IPS DF 6.9 (cell line): ENCODE measurements at regions not wholly inside any gene's neighbourhood (a gene's known extent, or its start where the extent isn't known, plus 50 kb on each side); places are given as distances from the start of the nearest gene placed in this dataset.
"Not testable (repeated sequence)": the region's sequence is repeated elsewhere in the genome, so short reads cannot be mapped to it uniquely, and the experiment has no call there.

Source experiments
- DNase-seq: peaks from one replicate; pipeline ENCODE4 v3.0.0-alpha.2; 2013; ENCODE audit warnings: low read depth, low spot score
- H3K27ac ChIP-seq: one replicate; pipeline ENCODE4 v1.5.1; 2013; ENCODE audit warnings: low read length, control low read depth
- H3K27me3 ChIP-seq: 2 replicates; pipeline ENCODE4 v1.6.1; 2013; ENCODE audit warnings: mild to moderate bottlenecking, low read length; ENCODE audit not compliant: control insufficient read depth, insufficient read depth
- H3K36me3 ChIP-seq: 2 replicates; pipeline ENCODE4 v1.6.1; 2013; ENCODE audit warnings: low read length; ENCODE audit not compliant: control insufficient read depth, insufficient read depth
- H3K4me1 ChIP-seq: 2 replicates; pipeline ENCODE4 v1.6.1; 2013; ENCODE audit warnings: low read length; ENCODE audit not compliant: control insufficient read depth, insufficient read depth
- H3K4me3 ChIP-seq: 2 replicates; pipeline ENCODE4 v1.5.1; 2013; ENCODE audit warnings: mild to moderate bottlenecking, low read length
- H3K9me3 ChIP-seq: 2 replicates; pipeline ENCODE4 v1.6.1; 2013; ENCODE audit warnings: low read length, inconsistent platforms; ENCODE audit not compliant: control insufficient read depth, insufficient read depth
- WGBS: extraction: QIAGEN DNeasy Blood & Tissue Kit; methylation state at CpG from one replicate; pipeline ENCODE4 v1.1.7; 2013; ENCODE audit warnings: mixed read lengths, missing lambda C conversion rate; ENCODE audit not compliant: insufficient read length, insufficient coverage; 5-methylcytosine and 5-hydroxymethylcytosine counted together

- Histone ChIP-seq H3K27ac (no peak overlapping the region), H3K4me1 (no peaks in the 10 kb centered on the region), H3K36me3 (no peaks in the 10 kb centered on the region), H3K9me3 (no peaks in the 10 kb centered on the region), H3K27me3 (no peaks in the 10 kb centered on the region), H3K4me3 (no peak overlapping the region)
- DNase-seq = no peak
- WGBS = no CpG with 5 or more reads among the region's 2 CpGs
Measured at GRCh38 chr4:45004326-45004725, 278.0 kb upstream of the GNPDA2 start.

GRCh38 chr4:44996276-44996845 is 270.0 kb upstream of the GNPDA2 start:
- WGBS = no CpG with 5 or more reads among the region's 4 CpGs
- H3K27me3 ChIP-seq = no peaks in the 10 kb centered on the region
- no peaks in the 10 kb centered on the region for H3K4me1 ChIP-seq
- no peak overlapping the region for H3K27ac ChIP-seq
- no peak overlapping the region for H3K4me3 ChIP-seq
- H3K36me3 ChIP-seq = no peaks in the 10 kb centered on the region
- DNase-seq = no peak
- no peaks in the 10 kb centered on the region; the same call in 1 of the 2 replicates for H3K9me3 ChIP-seq

- WGBS = no CpG with 5 or more reads among the region's 5 CpGs
- no peak overlapping the region for H3K4me3 ChIP-seq
- H3K27ac ChIP-seq = no peak overlapping the region
- no peaks in the 10 kb centered on the region; the same call in 1 of the 2 replicates for H3K9me3 ChIP-seq
- no peaks in the 10 kb centered on the region for H3K27me3 ChIP-seq
- no peak for DNase-seq
- H3K4me1 ChIP-seq = no peaks in the 10 kb centered on the region
- H3K36me3 ChIP-seq = no peaks in the 10 kb centered on the region
Measured at GRCh38 chr4:44988011-44988410, 261.7 kb upstream of the GNPDA2 start.

- Histone ChIP-seq H3K9me3 (no peaks in the 10 kb centered on the region), H3K27me3 (no peaks in the 10 kb centered on the region), H3K4me3 (no peak overlapping the region), H3K27ac (no peak overlapping the region), H3K36me3 (no peaks in the 10 kb centered on the region), H3K4me1 (no peaks in the 10 kb centered on the region)
- no CpG with 5 or more reads among the region's 5 CpGs for WGBS
- DNase-seq = no peak
Measured at GRCh38 chr4:44985938-44986337, 259.6 kb upstream of the GNPDA2 start.

- Histone ChIP-seq H3K9me3 (no peaks in the 10 kb centered on the region), H3K27me3 (no peaks in the 10 kb centered on the region), H3K36me3 (no peaks in the 10 kb centered on the region), H3K4me1 (no peaks in the 10 kb centered on the region), H3K27ac (no peak overlapping the region), H3K4me3 (no peak overlapping the region)
- 100% methylated on average over 1 of the region's 2 CpGs for WGBS
- DNase-seq = no peak
Measured at GRCh38 chr4:44985152-44985551, 258.8 kb upstream of the GNPDA2 start.

- Histone ChIP-seq H3K4me1 (no peaks in the 10 kb centered on the region), H3K36me3 (no peaks in the 10 kb centered on the region), H3K27ac (no peak overlapping the region), H3K4me3 (no peak overlapping the region), H3K27me3 (no peaks in the 10 kb centered on the region), H3K9me3 (no peaks in the 10 kb centered on the region)
- no peak for DNase-seq
Measured at GRCh38 chr4:44984083-44984482, 257.7 kb upstream of the GNPDA2 start.

- Histone ChIP-seq H3K36me3 (no peaks in the 10 kb centered on the region), H3K4me1 (no peaks in the 10 kb centered on the region), H3K9me3 (no peaks in the 10 kb centered on the region), H3K27ac (no peak overlapping the region), H3K27me3 (no peaks in the 10 kb centered on the region), H3K4me3 (no peak overlapping the region)
- no CpG with 5 or more reads among the region's 2 CpGs for WGBS
- no peak for DNase-seq
Measured at GRCh38 chr4:44983083-44983482, 256.7 kb upstream of the GNPDA2 start.

- Histone ChIP-seq H3K4me1 (no peaks in the 10 kb centered on the region), H3K4me3 (no peak overlapping the region), H3K9me3 (no peaks in the 10 kb centered on the region), H3K27ac (no peak overlapping the region), H3K36me3 (no peaks in the 10 kb centered on the region), H3K27me3 (no peaks in the 10 kb centered on the region)
- DNase-seq = no peak
- no CpG with 5 or more reads among the region's 1 CpG for WGBS
Measured at GRCh38 chr4:44978020-44978419, 251.7 kb upstream of the GNPDA2 start.

GRCh38 chr4:44965435-44966095 is 239.2 kb upstream of the GNPDA2 start:
- WGBS = no CpG with 5 or more reads among the region's 6 CpGs
- no peak overlapping the region for H3K27ac ChIP-seq
- H3K36me3 ChIP-seq = no peaks in the 10 kb centered on the region
- DNase-seq = no peak
- H3K4me3 ChIP-seq = no peak overlapping the region
- H3K9me3 ChIP-seq = peaks cover 3% of the 10 kb centered on the region
- H3K4me1 ChIP-seq = no peaks in the 10 kb centered on the region
- no peaks in the 10 kb centered on the region for H3K27me3 ChIP-seq

- not testable (repeated sequence) for DNase-seq, H3K4me3 ChIP-seq, H3K36me3 ChIP-seq, H3K27ac ChIP-seq, H3K27me3 ChIP-seq, H3K9me3 ChIP-seq, H3K4me1 ChIP-seq
- no CpG with 5 or more reads among the region's 5 CpGs for WGBS
Measured at GRCh38 chr4:44964086-44964485, 237.7 kb upstream of the GNPDA2 start.
